ENCODE measurements at regions not wholly inside any gene's neighbourhood (a gene's known extent, or its start where the extent isn't known, plus 50 kb on each side); places are given as distances from the start of the nearest gene placed in this dataset.
"Not testable (repeated sequence)": the region's sequence is repeated elsewhere in the genome, so short reads cannot be mapped to it uniquely, and the experiment has no call there.

GRCh38 chr5:90243848-90244247 lies 165.7 kb downstream of the CETN3 start:
- DNase-seq, H3K4me3 Mint-ChIP-seq, H3K4me1 Mint-ChIP-seq, ATAC-seq, H3K9me3 Mint-ChIP-seq, H3K27me3 Mint-ChIP-seq, H3K27ac Mint-ChIP-seq: not testable (repeated sequence)

DNA sequence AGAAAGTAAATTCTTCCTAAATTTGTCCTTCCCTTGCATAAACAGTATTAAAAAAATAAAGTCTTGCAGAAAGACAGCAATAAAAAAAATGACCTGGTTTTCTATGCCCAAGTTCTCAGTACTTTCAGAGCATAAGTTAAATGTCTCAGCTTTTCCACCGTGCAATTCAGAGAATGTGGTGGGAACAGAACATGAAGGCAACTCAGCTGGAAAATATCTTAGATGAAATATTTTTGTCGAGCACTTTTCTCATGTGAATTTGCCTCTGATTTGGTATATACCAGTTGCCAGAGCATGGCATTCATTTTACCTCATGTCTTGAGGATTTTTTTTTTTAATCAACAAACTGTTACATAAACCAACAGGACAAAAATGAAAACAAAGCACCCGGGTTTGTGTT lies 176.1 kb downstream of the CETN3 start:
- H3K9me3 Mint-ChIP-seq = no peaks in the 10 kb centered on the region
- no peak overlapping the region for H3K27ac Mint-ChIP-seq
- H3K4me1 Mint-ChIP-seq = no peaks in the 10 kb centered on the region
- peaks cover 4% of the 10 kb centered on the region for H3K27me3 Mint-ChIP-seq
- DNase-seq (no peak), ATAC-seq (no peak)
- H3K4me3 Mint-ChIP-seq = no peak overlapping the region

- DNase-seq = no peak
- no peak overlapping the region for H3K27ac Mint-ChIP-seq
- no peaks in the 10 kb centered on the region for H3K4me1 Mint-ChIP-seq
Observed at GRCh38 chr5:90231688-90232087, 177.9 kb downstream of the CETN3 start.

DNA sequence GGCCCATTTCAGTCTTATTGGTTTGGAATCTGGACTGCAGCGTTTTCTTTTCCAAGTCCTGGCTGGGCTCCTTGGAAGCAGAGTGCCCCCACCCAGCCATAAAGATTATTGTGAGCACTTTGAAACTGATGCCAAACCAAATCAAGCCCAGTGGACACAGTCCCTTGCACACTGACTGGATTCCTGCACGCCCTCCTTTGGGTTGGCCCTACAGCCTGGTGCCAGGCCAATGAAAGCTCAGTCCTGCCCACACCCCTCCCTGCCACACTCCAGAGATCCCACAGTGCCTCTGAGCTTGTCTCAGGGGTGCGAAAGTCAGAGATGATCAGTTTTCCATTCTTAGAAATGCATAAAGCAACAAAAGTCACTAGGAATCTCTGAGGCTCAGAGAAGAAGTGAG lies 181.9 kb downstream of the CETN3 start:
- Mint-ChIP-seq H3K4me3 (no peak overlapping the region), H3K4me1 (no peaks in the 10 kb centered on the region), H3K27ac (no peak overlapping the region), H3K9me3 (no peaks in the 10 kb centered on the region), H3K27me3 (no peaks in the 10 kb centered on the region)
- DNase-seq (no peak), ATAC-seq (no peak)

More at GRCh38 chr5:90231688-90232087, 177.9 kb downstream of the CETN3 start:
- no peaks in the 10 kb centered on the region for H3K9me3 Mint-ChIP-seq
- no peaks in the 10 kb centered on the region for H3K27me3 Mint-ChIP-seq
- no peak for ATAC-seq
- no peak overlapping the region for H3K4me3 Mint-ChIP-seq

DNA sequence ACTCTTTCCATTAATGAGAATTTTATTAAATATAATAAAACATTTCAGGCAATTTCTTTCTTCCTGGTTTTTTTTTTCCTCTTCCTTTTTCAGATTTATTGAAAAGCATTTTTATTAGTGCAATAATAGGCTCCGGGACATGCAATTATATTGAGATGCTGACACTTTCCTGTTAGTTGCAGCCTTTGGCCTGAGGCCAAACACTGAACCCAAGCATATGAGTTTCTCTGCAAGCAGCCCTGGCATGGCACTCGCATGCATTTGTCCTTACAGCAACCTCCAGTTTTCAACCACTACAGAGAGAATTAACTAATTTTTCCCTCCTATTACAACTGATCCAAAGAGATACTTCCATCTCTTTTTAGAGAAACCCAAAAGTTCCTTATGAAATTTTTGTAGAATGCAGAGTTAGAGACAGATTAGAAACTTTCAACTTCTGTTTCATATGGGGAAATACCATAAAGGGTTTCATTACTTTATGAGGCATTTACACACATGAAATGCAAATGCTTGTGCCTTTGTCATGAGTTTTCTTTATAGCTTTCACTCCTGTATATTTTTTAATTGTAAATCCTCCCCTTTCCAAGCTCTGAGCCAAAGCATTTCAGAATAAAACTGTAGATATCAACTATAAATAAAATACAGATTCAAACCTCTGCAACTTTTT lies 183.0 kb downstream of the CETN3 start:
- ATAC-seq (no peak), DNase-seq (no peak)
- no peaks in the 10 kb centered on the region for H3K9me3 Mint-ChIP-seq
- no peaks in the 10 kb centered on the region for H3K4me1 Mint-ChIP-seq
- no peaks in the 10 kb centered on the region for H3K27me3 Mint-ChIP-seq
- no peak overlapping the region for H3K27ac Mint-ChIP-seq
- H3K4me3 Mint-ChIP-seq = no peak overlapping the region

GRCh38 chr5:90224342-90224741 lies 185.2 kb downstream of the CETN3 start:
- Mint-ChIP-seq H3K4me3 (no peak overlapping the region), H3K9me3 (no peaks in the 10 kb centered on the region), H3K4me1 (no peaks in the 10 kb centered on the region), H3K27me3 (no peaks in the 10 kb centered on the region), H3K27ac (no peak overlapping the region)
- ATAC-seq (no peak), DNase-seq (no peak)

DNA sequence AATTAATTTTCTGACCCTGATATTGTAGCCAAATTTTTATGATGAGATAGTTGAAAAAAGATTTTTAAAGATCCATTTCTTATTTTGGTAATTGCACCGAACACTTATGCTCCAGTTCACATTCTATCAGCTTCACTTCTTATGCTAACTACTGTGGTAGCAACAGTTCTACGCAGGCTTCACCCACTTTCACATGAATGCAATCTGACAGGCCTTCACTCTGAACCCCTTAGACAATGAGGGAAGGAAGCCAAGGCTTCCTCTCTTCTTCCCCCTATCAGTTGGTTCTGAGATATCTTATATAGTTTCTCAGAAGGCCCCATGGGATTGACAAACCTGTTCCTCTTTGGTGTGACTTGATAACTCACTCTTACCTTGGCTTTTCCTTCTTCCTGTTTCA lies 185.8 kb downstream of the CETN3 start:
- no peaks in the 10 kb centered on the region for H3K27me3 Mint-ChIP-seq
- no peak for ATAC-seq
- H3K9me3 Mint-ChIP-seq = no peaks in the 10 kb centered on the region
- no peaks in the 10 kb centered on the region for H3K4me1 Mint-ChIP-seq
- no peak for DNase-seq
- H3K27ac Mint-ChIP-seq = no peak overlapping the region
- no peak overlapping the region for H3K4me3 Mint-ChIP-seq

DNA sequence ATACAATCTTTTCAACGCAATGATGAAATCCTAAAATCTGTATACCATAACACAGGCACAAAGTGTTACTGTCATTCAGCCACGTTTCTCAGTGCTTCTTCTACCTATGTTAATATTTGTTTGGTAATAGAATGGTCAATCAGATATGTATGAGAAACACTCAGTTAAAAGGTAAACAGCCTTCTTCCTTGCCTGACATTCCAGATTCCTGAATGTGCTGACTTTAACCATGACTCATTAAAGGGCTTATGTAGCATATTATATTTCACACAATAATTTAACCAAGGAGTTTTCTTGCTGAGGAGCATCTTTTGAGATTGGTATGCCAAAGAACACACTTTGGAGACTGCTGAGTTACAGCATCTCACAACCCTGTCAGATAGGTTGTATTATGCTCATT lies 187.6 kb downstream of the CETN3 start:
- Mint-ChIP-seq H3K27me3 (no peaks in the 10 kb centered on the region), H3K27ac (no peak overlapping the region), H3K4me1 (no peaks in the 10 kb centered on the region), H3K9me3 (no peaks in the 10 kb centered on the region), H3K4me3 (no peak overlapping the region)
- DNase-seq (no peak), ATAC-seq (no peak)

DNA sequence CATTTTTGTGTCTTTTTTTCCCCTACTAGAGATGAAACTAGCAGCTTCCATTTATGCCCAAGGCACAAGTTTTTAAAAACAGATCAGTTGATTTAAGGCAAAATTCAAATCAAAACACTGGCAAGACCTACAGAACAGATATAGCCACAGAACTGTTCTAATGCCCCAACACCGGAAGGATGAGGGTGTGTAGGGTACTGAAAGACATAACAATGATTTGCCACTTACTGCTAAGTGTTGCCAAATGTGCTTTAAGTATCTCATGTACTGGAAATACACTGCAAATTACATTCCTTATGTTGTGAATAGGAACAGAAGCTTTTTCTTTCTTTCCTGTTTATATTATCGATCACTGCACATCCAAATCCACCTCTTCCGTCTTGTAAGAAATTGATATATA lies 189.0 kb downstream of the CETN3 start:
- Mint-ChIP-seq H3K27me3 (no peaks in the 10 kb centered on the region), H3K4me3 (no peak overlapping the region), H3K27ac (no peak overlapping the region), H3K4me1 (no peaks in the 10 kb centered on the region), H3K9me3 (no peaks in the 10 kb centered on the region)
- ATAC-seq = no peak
- DNase-seq = no peak

DNA sequence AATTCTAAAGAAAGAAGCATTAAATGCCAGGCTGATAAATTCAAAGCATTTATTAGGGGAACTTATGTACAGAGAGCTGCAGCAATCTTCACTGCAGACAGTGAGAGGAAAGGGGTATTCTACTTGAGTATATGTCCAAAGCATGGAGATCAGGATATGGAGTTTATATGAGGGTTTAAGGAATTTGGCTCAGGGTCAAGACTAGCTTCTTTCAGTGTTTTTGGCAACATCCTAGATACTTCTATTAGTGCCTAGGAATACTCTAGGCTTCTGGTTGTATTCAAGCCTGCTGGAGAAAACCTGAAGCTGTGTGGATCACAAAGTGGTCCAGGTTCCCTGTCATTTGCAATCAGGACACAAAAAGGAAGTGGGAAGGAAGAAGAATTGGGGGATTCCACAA lies 194.6 kb downstream of the CETN3 start:
- ATAC-seq = no peak
- Mint-ChIP-seq H3K4me1 (no peaks in the 10 kb centered on the region), H3K27ac (no peak overlapping the region), H3K9me3 (peaks cover 0 to 5% of the 10 kb centered on the region in 2 donors), H3K27me3 (no peaks in the 10 kb centered on the region), H3K4me3 (no peak overlapping the region)
- DNase-seq = no peak

DNA sequence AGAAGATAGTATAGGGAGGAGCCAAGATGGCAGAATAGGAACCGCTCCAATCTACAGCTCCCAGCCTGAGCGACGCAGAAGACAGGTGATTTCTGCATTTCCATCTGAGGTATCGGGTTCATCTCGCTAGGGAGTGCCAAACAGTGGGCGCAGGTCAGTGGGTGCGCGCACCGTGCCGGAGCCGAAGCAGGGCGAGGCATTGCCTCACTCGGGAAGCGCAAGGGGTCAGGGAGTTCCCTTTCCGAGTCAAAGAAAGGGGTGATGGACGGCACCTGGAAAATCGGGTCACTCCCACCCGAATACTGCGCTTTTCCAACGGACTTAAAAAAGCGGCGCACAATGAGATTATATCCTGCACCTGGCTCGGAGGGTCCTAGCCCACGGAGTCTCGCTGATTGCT lies 201.2 kb downstream of the CETN3 start:
- DNase-seq, H3K4me3 Mint-ChIP-seq, H3K27me3 Mint-ChIP-seq, ATAC-seq, H3K4me1 Mint-ChIP-seq, H3K9me3 Mint-ChIP-seq, H3K27ac Mint-ChIP-seq: not testable (repeated sequence)

DNA sequence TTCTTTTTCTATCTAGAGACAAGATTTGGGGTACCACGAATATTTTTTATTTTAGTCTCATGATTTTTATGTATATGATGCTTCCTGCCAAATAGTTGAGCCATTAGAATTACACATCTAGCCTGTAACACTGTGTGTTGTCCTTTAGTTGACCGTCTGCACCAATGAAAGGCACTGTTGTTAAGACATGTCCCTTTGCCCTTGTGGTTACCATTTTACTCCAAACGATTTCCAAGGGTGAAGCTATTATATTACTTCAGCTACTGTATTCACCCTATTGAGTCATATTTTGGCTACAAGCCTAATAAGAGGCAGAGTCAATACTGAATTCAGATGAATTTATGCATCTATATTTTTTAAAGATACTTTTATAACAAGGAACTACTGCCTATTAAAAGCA lies 207.6 kb downstream of the CETN3 start:
- no peak for DNase-seq
- H3K9me3 Mint-ChIP-seq = peaks cover 7 to 8% of the 10 kb centered on the region in 2 donors
- ATAC-seq = no peak
- no peak overlapping the region for H3K4me3 Mint-ChIP-seq
- no peaks in the 10 kb centered on the region for H3K27me3 Mint-ChIP-seq
- no peak overlapping the region for H3K27ac Mint-ChIP-seq
- H3K4me1 Mint-ChIP-seq = no peaks in the 10 kb centered on the region

DNA sequence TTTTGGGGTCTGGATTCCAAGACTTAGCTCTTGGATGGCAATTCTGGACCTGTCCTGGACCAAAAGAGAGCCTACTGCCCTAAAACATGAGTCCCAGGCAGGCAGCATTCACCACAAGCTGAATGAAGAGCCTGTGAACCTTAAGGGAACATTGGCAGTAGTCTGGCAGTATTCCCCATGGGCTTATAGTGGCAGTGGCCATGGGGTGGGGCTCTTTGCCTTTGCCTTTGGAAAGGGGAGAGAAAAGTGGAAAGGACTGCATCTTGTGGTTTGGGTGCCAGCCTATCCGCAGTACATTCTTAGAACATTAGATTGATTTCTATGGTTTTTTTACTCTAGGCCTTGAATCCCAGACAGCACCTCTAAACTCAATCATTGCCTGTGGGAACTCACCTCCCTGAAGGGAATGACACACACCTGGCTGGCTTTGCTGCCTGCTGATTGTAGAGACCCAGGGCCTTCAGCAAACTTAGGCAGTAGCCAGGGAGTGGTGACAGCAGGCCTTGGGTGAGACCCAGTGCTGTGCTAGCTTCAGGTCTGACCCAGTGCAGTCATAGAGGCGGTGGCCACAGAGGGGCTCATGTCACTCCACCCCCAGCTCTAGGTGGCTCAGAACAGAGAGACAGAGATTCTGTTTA lies 216.3 kb downstream of the CETN3 start:
- ATAC-seq (no peak), DNase-seq (no peak)
- H3K27ac Mint-ChIP-seq = no peak overlapping the region
- no peaks in the 10 kb centered on the region for H3K4me1 Mint-ChIP-seq
- no peak overlapping the region for H3K4me3 Mint-ChIP-seq
- peaks cover 0 to 7% of the 10 kb centered on the region in 2 donors for H3K9me3 Mint-ChIP-seq
- no peaks in the 10 kb centered on the region for H3K27me3 Mint-ChIP-seq

DNA sequence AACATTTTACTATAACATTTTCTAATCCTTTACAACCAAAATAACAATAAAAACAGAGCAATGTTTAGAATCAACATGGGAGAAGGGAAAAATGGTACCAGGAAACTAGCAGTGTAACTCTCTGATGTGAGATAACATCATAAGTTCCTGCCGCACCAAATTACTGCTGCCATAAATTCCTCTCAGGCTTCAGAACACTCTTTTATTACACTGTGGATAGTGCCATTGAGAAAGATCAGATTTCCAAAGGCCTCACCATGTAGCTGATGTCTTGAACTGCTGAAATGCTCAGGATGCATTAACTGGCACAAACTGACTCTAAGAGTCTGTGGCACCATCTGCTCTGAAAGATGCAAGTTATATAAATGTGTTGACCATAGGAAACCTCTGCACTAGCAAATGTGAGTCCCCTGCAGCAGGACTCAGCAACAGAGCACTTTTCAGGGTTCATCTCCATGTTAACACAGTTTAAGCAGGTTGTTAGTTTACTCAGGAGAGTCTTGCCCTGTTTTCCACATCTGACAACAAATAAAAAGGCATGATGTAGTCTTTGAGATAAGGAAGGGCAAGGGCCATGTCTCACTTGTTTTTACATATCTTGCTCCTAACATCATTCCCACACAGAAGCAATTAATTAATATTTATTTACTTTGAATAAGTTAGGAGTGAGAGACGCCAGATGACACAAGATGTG lies 218.1 kb downstream of the CETN3 start:
- peaks cover 0 to 7% of the 10 kb centered on the region in 2 donors for H3K9me3 Mint-ChIP-seq
- no peak for DNase-seq
- no peaks in the 10 kb centered on the region for H3K27me3 Mint-ChIP-seq
- peak overlapping the region in 1 of 2 donors; percentile 46 for H3K27ac Mint-ChIP-seq
- ATAC-seq = no peak
- no peak overlapping the region for H3K4me3 Mint-ChIP-seq
- no peaks in the 10 kb centered on the region for H3K4me1 Mint-ChIP-seq

DNA sequence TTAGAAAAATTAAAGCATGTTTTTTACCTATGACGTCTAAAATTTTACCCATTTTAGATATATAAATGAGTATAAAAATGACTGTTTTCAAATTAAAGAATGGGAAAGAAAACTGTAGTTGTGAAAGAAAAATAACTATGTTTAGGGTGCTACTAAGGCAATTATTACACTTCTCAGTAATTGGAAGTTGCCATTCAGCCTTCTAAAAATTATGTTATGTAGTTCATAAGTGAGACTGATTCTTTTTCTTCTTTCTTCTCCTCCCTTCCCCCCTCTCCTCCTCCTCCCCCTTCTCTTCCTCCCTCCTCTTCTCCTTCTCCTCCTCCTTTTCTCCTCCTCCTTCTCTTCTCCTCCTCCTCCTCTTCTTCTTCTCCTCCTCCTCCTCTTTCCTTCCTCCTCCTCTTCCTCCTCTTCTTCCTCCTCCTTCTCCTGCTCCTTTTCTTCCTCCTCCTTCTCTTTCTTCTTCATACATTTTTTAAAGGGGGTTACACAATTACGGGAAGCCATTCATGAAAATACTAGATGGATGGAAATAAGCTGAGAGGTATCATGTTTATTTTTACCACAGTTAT lies 223.6 kb downstream of the CETN3 start:
- DNase-seq (no peak), ATAC-seq (no peak)
- H3K4me1 Mint-ChIP-seq = no peaks in the 10 kb centered on the region
- H3K27ac Mint-ChIP-seq = no peak overlapping the region
- H3K4me3 Mint-ChIP-seq = no peak overlapping the region
- H3K27me3 Mint-ChIP-seq = no peaks in the 10 kb centered on the region
- H3K9me3 Mint-ChIP-seq = no peaks in the 10 kb centered on the region

DNA sequence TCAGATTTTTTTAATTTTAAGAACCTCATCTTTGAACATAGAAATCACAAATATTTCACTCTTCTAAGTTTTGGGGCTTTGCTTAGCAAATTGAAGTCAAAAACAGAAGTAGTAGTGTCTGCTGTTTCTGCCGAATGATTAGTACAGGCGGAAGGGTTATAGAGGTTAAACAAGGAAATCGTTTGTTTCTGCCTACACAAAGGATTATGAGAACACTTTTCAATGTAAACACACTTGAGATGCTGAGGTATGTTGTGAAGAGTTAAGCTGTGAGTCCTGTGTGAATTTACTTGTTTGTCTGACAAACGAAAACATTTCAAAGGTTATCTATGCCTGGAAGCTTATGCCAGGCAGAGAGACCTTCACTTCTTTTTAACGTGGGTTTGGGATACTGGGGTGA lies 224.8 kb downstream of the CETN3 start:
- DNase-seq (no peak), ATAC-seq (no peak)
- Mint-ChIP-seq H3K27me3 (no peaks in the 10 kb centered on the region), H3K4me1 (no peaks in the 10 kb centered on the region), H3K27ac (no peak overlapping the region), H3K4me3 (no peak overlapping the region), H3K9me3 (no peaks in the 10 kb centered on the region)

Measured in stimulated activated naive CD8-positive, alpha-beta T cell treated with anti-CD3 and anti-CD28 coated beads, Interleukin-15, amount 100 ng/mL, for 72 hours (primary cell).